OCI-LY3 (cell line): ENCODE measurements at regions not wholly inside any gene's neighbourhood (a gene's known extent, or its start where the extent isn't known, plus 50 kb on each side); places are given as distances from the start of the nearest gene placed in this dataset.

ENCODE experiments used
- EZH2phosphoT487 ChIP-seq: fragments of 200-600 bp; shearing (Covaris generic); IDR thresholded peaks from 2 replicates; pipeline ENCODE4 v1.6.1; 2018; ENCODE audit warnings: antibody characterized with exemption, mixed run types, low read depth
- TF ChIP-seq, protein P1 (sequence below): fragments of 200-600, 300-600 bp; sonication (generic); IDR thresholded peaks from 2 replicates; pipeline ENCODE4 v1.5.1; 2014; ENCODE audit warnings: antibody characterized with exemption, low read length, low read depth

- TF ChIP-seq, protein P1, sequence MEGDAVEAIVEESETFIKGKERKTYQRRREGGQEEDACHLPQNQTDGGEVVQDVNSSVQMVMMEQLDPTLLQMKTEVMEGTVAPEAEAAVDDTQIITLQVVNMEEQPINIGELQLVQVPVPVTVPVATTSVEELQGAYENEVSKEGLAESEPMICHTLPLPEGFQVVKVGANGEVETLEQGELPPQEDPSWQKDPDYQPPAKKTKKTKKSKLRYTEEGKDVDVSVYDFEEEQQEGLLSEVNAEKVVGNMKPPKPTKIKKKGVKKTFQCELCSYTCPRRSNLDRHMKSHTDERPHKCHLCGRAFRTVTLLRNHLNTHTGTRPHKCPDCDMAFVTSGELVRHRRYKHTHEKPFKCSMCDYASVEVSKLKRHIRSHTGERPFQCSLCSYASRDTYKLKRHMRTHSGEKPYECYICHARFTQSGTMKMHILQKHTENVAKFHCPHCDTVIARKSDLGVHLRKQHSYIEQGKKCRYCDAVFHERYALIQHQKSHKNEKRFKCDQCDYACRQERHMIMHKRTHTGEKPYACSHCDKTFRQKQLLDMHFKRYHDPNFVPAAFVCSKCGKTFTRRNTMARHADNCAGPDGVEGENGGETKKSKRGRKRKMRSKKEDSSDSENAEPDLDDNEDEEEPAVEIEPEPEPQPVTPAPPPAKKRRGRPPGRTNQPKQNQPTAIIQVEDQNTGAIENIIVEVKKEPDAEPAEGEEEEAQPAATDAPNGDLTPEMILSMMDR = no peak
- TF ChIP-seq EZH2phosphoT487 = no peak
Measured at GRCh38 chr6:14674458-14674857, 556.9 kb downstream of the CD83 start.
